HFF-Myc (cell line): ENCODE measurements at regions not wholly inside any gene's neighbourhood (a gene's known extent, or its start where the extent isn't known, plus 50 kb on each side); places are given as distances from the start of the nearest gene placed in this dataset.

Experiments
- DNase-seq: peaks from one replicate; pipeline ENCODE4 v3.0.0-alpha.2; 2011; ENCODE audit warnings: low read depth; ENCODE audit errors: extremely low read depth
- H3K4me3 ChIP-seq: replicated peaks from 2 replicates; pipeline ENCODE4 v1.5.1; 2011; ENCODE audit warnings: low read depth, mild to moderate bottlenecking, control low read depth, low read length
- CTCF ChIP-seq: IDR thresholded peaks from 2 replicates; pipeline ENCODE4 v1.5.1; 2012; ENCODE audit warnings: mild to moderate bottlenecking, low read depth, low read length, control low read depth; ENCODE audit errors: missing control alignments

- no peak for TF ChIP-seq CTCF
- DNase-seq, result no peak
- H3K4me3 ChIP-seq, result no peak overlapping the region
These were observed 147.0 kb upstream of the TNRC6C start for GRCh38 chr17:77811521-77811920.

GRCh38 chr17:77814091-77814772 is 144.3 kb upstream of the TNRC6C start:
- no peak for DNase-seq
- no peak for TF ChIP-seq CTCF
- H3K4me3 ChIP-seq, result no peak overlapping the region

GRCh38 chr17:77815127-77815905 is 143.2 kb upstream of the TNRC6C start:
- no peak for TF ChIP-seq CTCF
- DNase-seq, result no peak
- no peak overlapping the region for H3K4me3 ChIP-seq

GRCh38 chr17:77817953-77818352 is 140.6 kb upstream of the TNRC6C start:
- no peak for DNase-seq
- no peak overlapping the region for H3K4me3 ChIP-seq
- TF ChIP-seq CTCF, result no peak

GRCh38 chr17:77819497-77819896 is 139.0 kb upstream of the TNRC6C start:
- no peak overlapping the region for H3K4me3 ChIP-seq
- TF ChIP-seq CTCF, result no peak
- DNase-seq, result no peak

GRCh38 chr17:77821114-77821513 is 137.4 kb upstream of the TNRC6C start:
- DNase-seq, result no peak
- no peak overlapping the region for H3K4me3 ChIP-seq
- TF ChIP-seq CTCF, result no peak
